AG04450 (cell line): ENCODE measurements at regions not wholly inside any gene's neighbourhood (a gene's known extent, or its start where the extent isn't known, plus 50 kb on each side); places are given as distances from the start of the nearest gene placed in this dataset.

ENCODE experiments used
- CTCF ChIA-PET: fragments of 300-600, 350-600 bp; formaldehyde crosslinking; extraction: SDS; loops from one replicate; lab custom pipeline; 2022; ENCODE audit warnings: antibody characterized with exemption, inconsistent platforms; lab: Charles Lee
- POLR2A ChIA-PET: fragments of 350-600 bp; formaldehyde crosslinking; extraction: SDS; loops from one replicate; lab custom pipeline; 2021; ENCODE audit warnings: antibody characterized with exemption, inconsistent platforms; lab: Yijun Ruan, JAX
- DNase-seq: peaks from one replicate; pipeline ENCODE4 v3.0.0-alpha.2; 2011; ENCODE audit warnings: low read depth, low spot score
- H3K27ac ChIP-seq: one replicate; pipeline ENCODE4 v1.5.1; 2012; ENCODE audit warnings: low read depth, low read length, control low read depth
- H3K27me3 ChIP-seq: one replicate; pipeline ENCODE4 v1.6.0; 2012; ENCODE audit warnings: low read length; ENCODE audit not compliant: control insufficient read depth, insufficient read depth
- H3K4me3 ChIP-seq: 2 replicates; pipeline ENCODE4 v1.5.1; 2011; ENCODE audit warnings: mild to moderate bottlenecking, low read depth, low read length, control low read depth
- H3K9me3 ChIP-seq: 2 replicates; pipeline ENCODE4 v1.5.1; 2012; ENCODE audit warnings: low read length; ENCODE audit not compliant: control insufficient read depth, insufficient read depth
- TF ChIP-seq, protein P1 (sequence below): IDR thresholded peaks from 2 replicates; pipeline ENCODE4 v1.5.1; 2011; ENCODE audit warnings: low read depth, low read length, control low read depth, inconsistent platforms

DNA sequence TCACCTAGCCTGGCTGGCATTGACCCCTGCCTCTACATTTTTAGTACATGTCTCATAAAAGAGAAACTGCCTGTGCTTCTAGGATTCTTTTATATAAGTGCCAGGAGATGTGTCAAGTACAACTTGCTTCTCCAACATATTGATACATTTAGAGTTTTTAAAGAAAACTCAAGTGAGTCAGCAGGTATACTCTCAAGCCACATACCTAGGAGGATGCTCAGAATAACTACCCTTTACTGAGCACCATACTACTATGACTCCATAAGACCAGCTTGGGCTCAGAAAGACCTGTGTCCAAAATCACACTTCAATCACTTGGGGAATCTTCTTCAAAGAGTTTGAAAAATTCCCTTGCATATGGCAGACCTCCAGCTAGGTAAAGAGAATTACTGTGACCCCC lies 389.8 kb upstream of the SLC24A2 start:
- ChIA-PET CTCF (no interaction called here), POLR2A (no interaction called here)
- TF ChIP-seq, protein P1, sequence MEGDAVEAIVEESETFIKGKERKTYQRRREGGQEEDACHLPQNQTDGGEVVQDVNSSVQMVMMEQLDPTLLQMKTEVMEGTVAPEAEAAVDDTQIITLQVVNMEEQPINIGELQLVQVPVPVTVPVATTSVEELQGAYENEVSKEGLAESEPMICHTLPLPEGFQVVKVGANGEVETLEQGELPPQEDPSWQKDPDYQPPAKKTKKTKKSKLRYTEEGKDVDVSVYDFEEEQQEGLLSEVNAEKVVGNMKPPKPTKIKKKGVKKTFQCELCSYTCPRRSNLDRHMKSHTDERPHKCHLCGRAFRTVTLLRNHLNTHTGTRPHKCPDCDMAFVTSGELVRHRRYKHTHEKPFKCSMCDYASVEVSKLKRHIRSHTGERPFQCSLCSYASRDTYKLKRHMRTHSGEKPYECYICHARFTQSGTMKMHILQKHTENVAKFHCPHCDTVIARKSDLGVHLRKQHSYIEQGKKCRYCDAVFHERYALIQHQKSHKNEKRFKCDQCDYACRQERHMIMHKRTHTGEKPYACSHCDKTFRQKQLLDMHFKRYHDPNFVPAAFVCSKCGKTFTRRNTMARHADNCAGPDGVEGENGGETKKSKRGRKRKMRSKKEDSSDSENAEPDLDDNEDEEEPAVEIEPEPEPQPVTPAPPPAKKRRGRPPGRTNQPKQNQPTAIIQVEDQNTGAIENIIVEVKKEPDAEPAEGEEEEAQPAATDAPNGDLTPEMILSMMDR: no peak
- no peak for DNase-seq
- Histone ChIP-seq H3K9me3 (no peaks in the 10 kb centered on the region), H3K27me3 (no peaks in the 10 kb centered on the region), H3K4me3 (no peak overlapping the region), H3K27ac (no peak overlapping the region)

DNA sequence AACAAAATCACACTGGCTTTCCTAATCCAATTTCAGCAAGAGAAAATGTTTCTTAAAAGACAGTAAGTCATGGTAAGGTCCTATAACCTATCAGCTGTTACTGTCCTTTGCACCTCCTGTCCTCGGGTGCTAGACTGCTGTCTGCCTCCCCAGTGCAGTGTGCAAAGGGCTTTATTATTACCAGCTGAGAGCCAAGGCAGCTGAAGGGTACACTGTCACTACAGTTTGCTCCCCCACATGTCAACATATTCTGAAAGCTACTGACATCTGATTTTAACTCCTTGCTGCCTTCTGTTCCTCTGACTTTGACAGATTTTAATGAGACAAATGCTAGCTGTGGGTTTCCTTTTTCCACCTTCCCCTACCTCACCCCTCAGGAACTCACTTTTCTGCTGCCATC lies 389.4 kb upstream of the SLC24A2 start:
- TF ChIP-seq, protein P1: no peak

DNA sequence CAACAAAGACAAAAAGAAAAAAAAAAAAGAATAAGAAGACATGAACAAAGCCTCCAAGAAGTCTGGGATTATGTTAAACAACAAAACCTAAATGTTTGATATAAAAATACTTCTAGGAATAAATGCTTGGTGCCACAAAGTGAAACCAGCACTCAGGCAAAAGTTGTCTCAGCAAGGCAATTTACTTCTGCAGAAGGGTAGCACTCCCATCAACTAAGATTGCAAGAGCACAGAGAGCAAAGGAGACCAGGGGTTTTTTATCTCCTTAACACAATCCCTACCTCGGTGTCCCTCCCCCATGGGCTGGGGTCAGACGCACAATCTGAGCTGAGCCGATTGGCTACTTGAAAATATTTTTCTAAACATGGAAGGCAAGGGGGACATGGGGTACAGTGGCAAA lies 381.3 kb upstream of the SLC24A2 start:
- POLR2A ChIA-PET: no interaction called here
- Histone ChIP-seq H3K27ac (no peak overlapping the region), H3K9me3 (no peaks in the 10 kb centered on the region), H3K27me3 (no peaks in the 10 kb centered on the region), H3K4me3 (no peak overlapping the region)
- CTCF ChIA-PET: interaction anchor here (1.0 kb wide), 1 partner anchor 771 kb away, joined by 3 read pairs; no protein-coding TSS in a partner anchor
- no peak for DNase-seq
- TF ChIP-seq, protein P1: no peak

More for the DNA sequence above, 389.4 kb upstream of the SLC24A2 start:
- Histone ChIP-seq H3K27me3 (no peaks in the 10 kb centered on the region), H3K9me3 (no peaks in the 10 kb centered on the region), H3K4me3 (no peak overlapping the region), H3K27ac (no peak overlapping the region)
- DNase-seq: no peak
- POLR2A ChIA-PET: no interaction called here
- CTCF ChIA-PET: no interaction called here

DNA sequence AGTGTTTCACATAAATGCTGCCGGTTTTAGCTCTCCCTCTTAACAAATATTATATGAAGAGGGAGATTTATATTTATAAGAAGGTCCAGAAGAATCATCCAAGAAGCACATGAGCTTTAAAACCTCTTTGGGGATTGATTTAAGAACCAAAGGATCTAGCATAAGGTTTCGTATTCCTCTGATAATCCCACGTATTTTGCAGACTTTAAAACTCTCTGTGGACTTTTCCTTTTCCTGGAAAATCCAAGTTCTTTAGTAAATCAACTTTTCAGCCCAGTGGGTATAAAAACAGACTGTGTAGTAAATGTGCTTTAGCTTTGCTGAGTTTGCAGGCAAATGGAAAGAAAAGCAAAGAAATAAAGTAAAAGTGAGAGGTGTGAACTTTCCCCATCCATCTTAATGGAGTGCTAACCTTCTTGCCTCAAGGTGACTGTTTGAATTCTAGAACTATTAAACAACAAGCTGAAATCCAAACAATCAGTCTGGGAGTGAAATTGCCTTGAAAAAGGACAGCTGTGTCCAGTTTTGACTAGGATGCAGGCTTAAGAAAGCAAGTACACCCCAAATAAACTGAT lies 363.4 kb upstream of the SLC24A2 start:
- TF ChIP-seq, protein P1: no peak
- Histone ChIP-seq H3K4me3 (no peak overlapping the region), H3K27ac (no peak overlapping the region), H3K27me3 (no peaks in the 10 kb centered on the region), H3K9me3 (no peaks in the 10 kb centered on the region)
- ChIA-PET POLR2A (no interaction called here), CTCF (no interaction called here)
- DNase-seq: no peak

DNA sequence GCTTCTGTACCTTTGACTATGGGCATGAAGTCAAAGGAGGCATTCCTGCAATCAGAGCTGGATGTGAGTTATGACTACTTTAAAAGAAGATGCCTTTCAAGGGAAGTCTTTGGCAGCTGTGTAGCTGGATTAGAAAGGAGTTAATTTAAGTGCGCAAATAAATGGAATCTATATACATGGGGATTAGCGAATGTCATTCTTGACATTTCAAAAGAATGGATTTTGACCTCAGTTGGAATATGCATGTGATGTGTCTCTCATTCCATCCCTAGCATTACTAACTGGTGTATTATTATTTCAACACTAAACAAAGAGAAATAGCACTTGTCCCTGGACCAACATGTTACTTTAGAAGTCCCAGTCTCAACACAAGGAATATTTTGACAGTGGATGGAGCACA lies 359.6 kb upstream of the SLC24A2 start:
- no peaks in the 10 kb centered on the region for H3K9me3 ChIP-seq
- no peak overlapping the region for H3K4me3 ChIP-seq
- ChIA-PET CTCF (no interaction called here), POLR2A (no interaction called here)
- TF ChIP-seq, protein P1: no peak
- peaks cover 3% of the 10 kb centered on the region for H3K27me3 ChIP-seq
- DNase-seq: no peak
- no peak overlapping the region for H3K27ac ChIP-seq
